Calu3 (cell line): ENCODE measurements at regions not wholly inside any gene's neighbourhood (a gene's known extent, or its start where the extent isn't known, plus 50 kb on each side); places are given as distances from the start of the nearest gene placed in this dataset.
"Not testable (repeated sequence)": the region's sequence is repeated elsewhere in the genome, so short reads cannot be mapped to it uniquely, and the experiment has no call there.

Experiments
- BruUV-seq: library from RNA; stranded (reverse); fragments of 400-500 nt; replicated peaks from 2 replicates; lab custom pipeline; 2021; lab: Mats Ljungman, UMichigan
- CTCF ChIA-PET: fragments of 300-600 bp; sonication (Branson Sonifier 250); formaldehyde crosslinking; loops from one replicate; lab custom pipeline; 2022; ENCODE audit warnings: antibody characterized with exemption; lab: Charles Lee
- DNase-seq: peaks from one replicate; pipeline ENCODE4 v3.0.0; 2022
- H3K27ac Mint-ChIP-seq: one replicate; pipeline ENCODE4 v1.8.0; 2022; ENCODE audit warnings: mixed read lengths; ENCODE audit not compliant: unreplicated experiment
- H3K27me3 Mint-ChIP-seq: one replicate; pipeline ENCODE4 v1.8.0; 2022; ENCODE audit warnings: mixed read lengths; ENCODE audit not compliant: unreplicated experiment
- H3K36me3 Mint-ChIP-seq: one replicate; pipeline ENCODE4 v1.8.0; 2022; ENCODE audit warnings: mild to moderate bottlenecking, moderate library complexity, mixed read lengths; ENCODE audit not compliant: insufficient read depth, unreplicated experiment
- H3K4me1 Mint-ChIP-seq: one replicate; pipeline ENCODE4 v1.8.0; 2022; ENCODE audit warnings: mild to moderate bottlenecking, low read depth, mixed read lengths; ENCODE audit not compliant: unreplicated experiment
- H3K4me3 Mint-ChIP-seq: one replicate; pipeline ENCODE4 v1.8.0; 2022; ENCODE audit warnings: mild to moderate bottlenecking, low read depth, moderate library complexity, mixed read lengths; ENCODE audit not compliant: unreplicated experiment
- H3K9me3 Mint-ChIP-seq: one replicate; pipeline ENCODE4 v1.8.0; 2022; ENCODE audit warnings: low read depth, mixed read lengths; ENCODE audit not compliant: unreplicated experiment
- intact Hi-C: fragments of 100-400 bp; cut with micrococcal nuclease; formaldehyde crosslinking; loops from one replicate; pipeline ENCODE4 v1.10.0; 2022; ENCODE audit not compliant: unreplicated experiment
- TF ChIP-seq, protein P1 (sequence below): fragments of 200-600 bp; IDR thresholded peaks from one replicate; pipeline ENCODE4 v1.8.0; 2022; ENCODE audit warnings: antibody characterized with exemption; ENCODE audit not compliant: unreplicated experiment

DNA sequence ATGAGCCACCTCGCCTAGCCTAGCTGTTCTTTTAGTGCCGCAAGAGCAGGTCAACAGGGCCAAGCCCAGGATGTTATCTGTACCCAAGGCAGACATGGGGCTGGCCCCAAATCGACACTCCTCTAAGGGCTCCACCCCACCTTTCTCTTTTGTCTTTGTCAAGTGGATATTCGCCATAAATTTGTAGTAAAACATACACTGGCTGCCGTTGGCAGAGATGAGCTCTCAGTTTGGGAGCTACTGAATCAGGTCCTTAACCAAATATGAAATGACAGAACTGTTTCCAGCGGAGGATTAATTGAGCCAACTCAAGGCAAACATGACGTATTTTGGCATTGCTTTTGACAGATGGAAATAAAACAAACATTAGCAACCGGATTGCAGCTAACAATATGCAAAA, 556.9 kb upstream of the CDH5 start:
- H3K27ac Mint-ChIP-seq = no peak overlapping the region
- no peaks in the 10 kb centered on the region for H3K9me3 Mint-ChIP-seq
- no TSS peak for BruUV-seq
- peaks cover 28% of the 10 kb centered on the region for H3K27me3 Mint-ChIP-seq
- CTCF ChIA-PET = no interaction called here
- TF ChIP-seq, protein P1, sequence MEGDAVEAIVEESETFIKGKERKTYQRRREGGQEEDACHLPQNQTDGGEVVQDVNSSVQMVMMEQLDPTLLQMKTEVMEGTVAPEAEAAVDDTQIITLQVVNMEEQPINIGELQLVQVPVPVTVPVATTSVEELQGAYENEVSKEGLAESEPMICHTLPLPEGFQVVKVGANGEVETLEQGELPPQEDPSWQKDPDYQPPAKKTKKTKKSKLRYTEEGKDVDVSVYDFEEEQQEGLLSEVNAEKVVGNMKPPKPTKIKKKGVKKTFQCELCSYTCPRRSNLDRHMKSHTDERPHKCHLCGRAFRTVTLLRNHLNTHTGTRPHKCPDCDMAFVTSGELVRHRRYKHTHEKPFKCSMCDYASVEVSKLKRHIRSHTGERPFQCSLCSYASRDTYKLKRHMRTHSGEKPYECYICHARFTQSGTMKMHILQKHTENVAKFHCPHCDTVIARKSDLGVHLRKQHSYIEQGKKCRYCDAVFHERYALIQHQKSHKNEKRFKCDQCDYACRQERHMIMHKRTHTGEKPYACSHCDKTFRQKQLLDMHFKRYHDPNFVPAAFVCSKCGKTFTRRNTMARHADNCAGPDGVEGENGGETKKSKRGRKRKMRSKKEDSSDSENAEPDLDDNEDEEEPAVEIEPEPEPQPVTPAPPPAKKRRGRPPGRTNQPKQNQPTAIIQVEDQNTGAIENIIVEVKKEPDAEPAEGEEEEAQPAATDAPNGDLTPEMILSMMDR = no peak
- no peaks in the 10 kb centered on the region for H3K36me3 Mint-ChIP-seq
- no peaks in the 10 kb centered on the region for H3K4me1 Mint-ChIP-seq
- H3K4me3 Mint-ChIP-seq = no peak overlapping the region
- intact Hi-C loops = no loop called here
- no peak for DNase-seq

DNA sequence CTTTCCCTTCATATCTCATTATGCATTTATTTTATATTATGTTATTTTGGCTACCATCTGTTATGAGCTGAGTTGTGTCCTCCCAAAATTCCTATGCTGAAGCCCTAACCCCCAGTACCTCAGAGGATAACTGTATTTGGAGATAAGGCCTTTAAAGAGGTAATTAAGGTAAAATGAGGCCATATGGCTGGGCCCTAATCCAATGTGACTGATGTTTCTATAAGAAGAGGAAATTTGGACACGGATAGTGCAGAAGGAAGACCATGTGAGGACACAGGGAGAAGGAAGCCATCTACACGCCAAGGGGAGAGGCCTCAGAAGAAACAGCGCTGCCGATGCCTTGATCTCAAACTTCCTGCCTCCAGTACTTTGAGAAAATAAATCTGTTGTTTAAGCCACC, 557.7 kb upstream of the CDH5 start:
- CTCF ChIA-PET = no interaction called here
- BruUV-seq = no TSS peak
- DNase-seq = no peak
- Mint-ChIP-seq H3K4me3 (no peak overlapping the region), H3K27ac (no peak overlapping the region), H3K4me1 (no peaks in the 10 kb centered on the region), H3K27me3 (peaks cover 21% of the 10 kb centered on the region), H3K36me3 (no peaks in the 10 kb centered on the region), H3K9me3 (no peaks in the 10 kb centered on the region)
- intact Hi-C loops = no loop called here
- TF ChIP-seq, protein P1 = no peak

DNA sequence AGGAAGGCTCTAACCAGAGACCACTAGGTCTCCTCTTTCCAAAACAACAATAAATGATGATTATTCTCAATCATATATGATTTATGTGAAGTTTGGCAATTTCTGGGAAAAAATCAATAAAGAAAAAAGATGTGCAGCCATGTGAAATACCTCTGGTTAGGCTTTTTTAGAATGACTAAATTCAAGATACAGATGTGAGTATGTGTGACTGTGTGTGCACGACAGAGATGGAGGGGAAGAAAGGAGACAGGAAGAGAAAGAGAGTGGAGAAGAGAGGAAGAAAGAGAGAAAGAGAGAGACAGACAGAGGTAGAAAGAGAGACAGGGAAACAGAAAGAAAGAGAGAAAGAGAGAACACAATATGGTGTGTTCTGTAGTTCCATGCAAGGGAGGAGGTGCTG, 558.6 kb upstream of the CDH5 start:
- CTCF ChIA-PET = no interaction called here
- peaks cover 12% of the 10 kb centered on the region for H3K27me3 Mint-ChIP-seq
- intact Hi-C loops = no loop called here
- TF ChIP-seq, protein P1 = no peak
- H3K9me3 Mint-ChIP-seq = no peaks in the 10 kb centered on the region
- H3K4me3 Mint-ChIP-seq = no peak overlapping the region
- BruUV-seq = no TSS peak
- no peaks in the 10 kb centered on the region for H3K4me1 Mint-ChIP-seq
- no peaks in the 10 kb centered on the region for H3K36me3 Mint-ChIP-seq
- DNase-seq = no peak
- no peak overlapping the region for H3K27ac Mint-ChIP-seq

DNA sequence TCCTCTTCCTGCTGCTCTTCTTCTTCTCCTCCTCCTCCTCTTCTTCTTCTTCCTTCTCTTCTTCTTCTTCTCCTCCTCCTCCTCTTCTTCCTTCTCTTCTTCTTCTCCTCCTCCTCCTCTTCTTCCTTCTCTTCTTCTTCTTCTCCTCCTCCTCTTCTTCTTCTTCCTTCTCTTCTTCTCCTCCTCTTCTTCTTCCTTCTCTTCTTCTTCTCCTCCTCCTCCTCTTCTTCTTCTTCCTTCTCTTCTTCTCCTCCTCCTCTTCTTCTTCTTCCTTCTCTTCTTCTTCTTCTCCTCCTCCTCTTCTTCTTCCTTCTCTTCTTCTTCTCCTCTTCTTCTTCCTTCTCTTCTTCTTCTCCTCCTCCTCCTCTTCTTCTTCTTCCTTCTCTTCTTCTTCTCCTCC, 560.8 kb upstream of the CDH5 start:
- H3K27ac Mint-ChIP-seq, DNase-seq, BruUV-seq, H3K9me3 Mint-ChIP-seq, H3K36me3 Mint-ChIP-seq, intact Hi-C loops, H3K4me1 Mint-ChIP-seq, H3K27me3 Mint-ChIP-seq, H3K4me3 Mint-ChIP-seq, CTCF ChIA-PET: not testable (repeated sequence)

DNA sequence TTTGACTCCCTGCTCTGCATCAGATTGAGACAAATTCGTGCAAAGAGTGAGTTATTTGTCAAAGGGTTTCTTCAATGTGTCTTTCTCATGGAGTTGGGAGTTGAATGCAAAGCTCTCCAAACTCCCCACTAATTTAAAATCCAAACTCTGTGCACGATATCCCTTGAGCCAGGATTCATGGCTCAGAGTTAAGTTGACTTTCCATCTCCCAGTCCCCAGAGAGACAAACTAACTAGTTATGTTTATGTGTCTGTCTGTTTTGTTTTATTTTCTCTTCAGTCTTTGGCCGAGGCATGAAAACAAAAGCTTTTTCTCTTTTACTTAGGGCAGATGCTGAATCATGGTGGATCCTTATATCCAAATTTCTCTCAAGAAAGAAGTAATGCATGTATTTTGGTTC, 570.0 kb upstream of the CDH5 start:
- Mint-ChIP-seq H3K27ac (no peak overlapping the region), H3K4me1 (no peaks in the 10 kb centered on the region), H3K4me3 (no peak overlapping the region), H3K27me3 (peaks cover 32% of the 10 kb centered on the region), H3K36me3 (no peaks in the 10 kb centered on the region), H3K9me3 (no peaks in the 10 kb centered on the region)
- CTCF ChIA-PET = no interaction called here
- no TSS peak for BruUV-seq
- DNase-seq = no peak
- intact Hi-C loops = no loop called here
- TF ChIP-seq, protein P1 = no peak
